GM18519 (cell line): ENCODE measurements at regions not wholly inside any gene's neighbourhood (a gene's known extent, or its start where the extent isn't known, plus 50 kb on each side); places are given as distances from the start of the nearest gene placed in this dataset.
"Not testable (repeated sequence)": the region's sequence is repeated elsewhere in the genome, so short reads cannot be mapped to it uniquely, and the experiment has no call there.

Source experiments
- ATAC-seq: cut with Tn5 transposase; IDR thresholded peaks from one replicate; pipeline ENCODE4 v1.9.1; 2021; ENCODE audit warnings: mild to moderate bottlenecking, moderate library complexity; ENCODE audit not compliant: unreplicated experiment, low FRiP score

- ATAC-seq: no peak
Observed at GRCh38 chr13:83825676-83826075, 56.6 kb downstream of the SLITRK1 start.

- no peak for ATAC-seq
Observed at GRCh38 chr13:83824560-83824959, 57.7 kb downstream of the SLITRK1 start.

GRCh38 chr13:83824120-83824519 is 58.2 kb downstream of the SLITRK1 start:
- ATAC-seq: no peak

- no peak for ATAC-seq
Observed at GRCh38 chr13:83819611-83820010, 62.7 kb downstream of the SLITRK1 start.

- ATAC-seq: no peak
Observed at GRCh38 chr13:83819156-83819555, 63.1 kb downstream of the SLITRK1 start.

DNA sequence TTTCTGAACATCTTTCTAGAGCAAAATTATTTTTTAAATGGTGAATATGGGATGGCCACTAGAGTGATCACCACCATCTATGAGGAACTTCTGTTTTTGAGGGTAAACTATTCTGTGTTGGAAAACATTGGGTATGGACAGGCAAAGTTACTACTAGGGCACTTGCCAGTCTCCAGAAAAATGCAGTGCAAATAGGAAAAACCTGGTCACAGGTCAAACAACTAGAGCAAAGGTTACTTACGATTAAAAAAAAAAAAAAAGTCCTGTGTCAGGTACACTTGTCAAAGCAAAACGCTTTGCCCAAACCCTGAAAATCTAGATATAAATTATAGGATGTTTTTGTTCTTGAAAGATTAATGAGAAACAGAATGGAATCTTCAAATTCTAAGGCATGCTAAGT is 66.2 kb downstream of the SLITRK1 start:
- ATAC-seq: no peak

GRCh38 chr13:83815598-83815997 is 66.7 kb downstream of the SLITRK1 start:
- no peak for ATAC-seq

DNA sequence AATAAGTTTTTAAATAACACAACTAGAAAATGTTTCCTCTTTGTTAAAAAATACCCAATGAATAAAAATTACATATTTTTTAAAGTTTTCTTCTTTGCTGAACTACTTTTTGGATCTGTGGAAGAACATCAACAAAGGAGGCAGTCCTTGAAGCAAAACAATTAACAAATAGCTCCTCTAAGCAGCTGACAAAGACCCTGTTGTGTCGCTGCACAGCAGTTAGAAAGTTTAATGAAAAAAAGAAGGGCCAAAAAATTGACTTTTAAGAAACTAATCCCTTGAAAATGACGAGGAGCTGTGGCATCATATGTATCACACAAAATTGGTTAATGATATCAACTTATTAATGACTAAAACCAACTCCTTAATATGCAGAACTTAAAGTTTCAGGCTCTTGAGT is 72.1 kb downstream of the SLITRK1 start:
- no peak for ATAC-seq

DNA sequence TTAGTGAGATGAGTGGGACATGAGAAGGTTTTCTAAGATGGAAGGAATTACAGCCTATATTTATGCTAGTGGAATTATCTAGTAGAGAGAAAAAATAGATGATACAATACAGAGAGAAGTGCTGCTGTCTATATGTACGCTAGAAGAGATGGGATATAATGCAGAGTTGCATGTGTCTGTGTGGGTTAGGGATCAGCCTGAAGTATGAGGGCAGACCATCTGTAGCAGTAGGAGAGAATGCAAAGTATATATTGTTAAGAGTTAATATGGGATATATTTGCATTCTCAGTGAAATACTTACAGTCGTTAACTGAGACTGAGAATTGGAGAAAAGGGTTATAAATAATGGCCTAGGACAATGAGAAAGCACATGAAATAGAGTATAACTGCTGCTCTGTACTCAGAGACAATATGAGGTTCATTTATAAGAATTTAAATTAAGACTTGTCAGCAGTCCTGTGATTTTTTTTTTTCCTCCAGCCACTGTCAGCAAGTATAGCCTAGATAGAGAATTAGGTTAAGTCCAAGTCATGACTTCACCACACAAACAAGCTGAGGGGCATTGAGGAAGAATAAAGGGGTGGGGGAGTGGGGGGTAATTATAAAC is 77.8 kb downstream of the SLITRK1 start:
- no peak for ATAC-seq

DNA sequence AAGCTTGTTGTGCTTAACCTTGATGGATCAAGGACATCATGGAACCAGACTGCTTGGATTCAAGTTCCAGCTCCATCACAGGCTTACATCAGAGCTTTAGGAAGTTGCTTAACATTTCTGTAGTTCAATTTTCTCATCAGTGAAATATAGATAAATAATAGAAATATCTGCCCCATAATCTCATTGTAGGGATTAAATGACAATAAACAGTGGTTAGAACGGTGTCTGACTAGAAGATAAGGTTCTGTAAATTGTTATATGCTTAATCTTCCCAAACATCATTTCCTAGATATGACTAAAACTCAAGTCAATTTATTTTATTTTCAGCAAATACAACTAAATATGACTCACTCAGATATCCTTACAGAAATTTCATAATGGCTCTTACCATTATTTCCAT is 83.5 kb downstream of the SLITRK1 start:
- ATAC-seq: no peak

- ATAC-seq: no peak
Observed at GRCh38 chr13:83796364-83796763, 85.9 kb downstream of the SLITRK1 start.

GRCh38 chr13:83794583-83794982 is 87.7 kb downstream of the SLITRK1 start:
- ATAC-seq: no peak

- no peak for ATAC-seq
Observed at GRCh38 chr13:83780227-83780626, 102.0 kb downstream of the SLITRK1 start.

DNA sequence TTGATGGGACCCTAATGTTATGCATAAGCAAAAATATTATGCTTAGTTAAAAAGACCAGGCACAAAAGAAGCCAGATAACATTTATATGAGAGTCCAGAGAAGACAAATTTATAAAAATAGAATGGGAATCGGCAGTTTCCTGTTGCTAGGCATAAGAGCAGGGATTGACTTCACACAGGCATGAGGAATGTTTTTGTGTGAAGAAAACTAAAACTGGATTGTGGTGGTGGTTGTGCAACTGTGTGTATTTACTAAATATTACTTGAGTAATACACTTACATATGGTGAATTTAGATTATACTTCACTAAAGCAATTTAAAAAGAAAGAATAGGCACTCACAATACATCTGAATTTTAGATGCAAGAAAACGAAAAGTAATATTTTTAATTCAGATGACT is 108.3 kb downstream of the SLITRK1 start:
- ATAC-seq: no peak

- ATAC-seq: no peak
Observed at GRCh38 chr13:83765796-83766195, 116.5 kb downstream of the SLITRK1 start.

DNA sequence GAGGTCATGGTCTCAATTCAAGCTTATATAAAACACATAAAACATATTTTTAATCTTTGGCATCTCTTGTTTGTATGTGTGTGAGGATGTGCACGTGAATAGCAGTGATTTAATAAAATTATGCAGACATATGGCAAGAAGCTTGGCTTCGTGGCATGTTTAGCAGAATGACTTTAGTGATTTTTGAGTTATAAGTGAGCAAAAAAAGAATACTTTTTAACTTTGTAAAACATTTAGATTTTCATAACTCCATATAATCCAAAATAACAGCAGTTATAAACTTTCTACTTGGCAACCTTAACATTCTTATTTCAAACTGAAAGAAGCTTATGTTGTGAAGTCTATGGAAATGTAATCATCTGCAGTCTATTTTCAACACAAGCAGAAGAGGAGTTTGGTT is 120.6 kb downstream of the SLITRK1 start:
- ATAC-seq: no peak

DNA sequence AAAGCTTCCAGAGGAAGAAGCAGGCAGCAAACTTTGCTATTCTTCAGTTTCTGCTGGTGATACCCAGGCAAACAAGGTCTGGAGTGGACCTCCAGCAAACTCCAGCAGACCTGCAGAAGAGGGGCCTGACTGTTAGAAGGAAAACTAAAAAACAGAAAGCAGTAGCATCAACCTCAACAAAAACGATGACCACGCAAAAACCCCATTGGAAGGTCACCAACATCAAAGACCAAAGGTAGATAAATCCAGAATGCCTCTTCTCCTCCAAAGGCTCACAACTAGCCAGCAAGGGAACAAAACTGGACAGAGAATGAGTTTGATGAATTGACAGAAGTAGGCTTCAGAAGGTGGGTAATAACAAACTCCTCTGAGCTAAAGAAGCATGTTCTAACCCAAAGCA is 127.1 kb downstream of the SLITRK1 start:
- not testable (repeated sequence) for ATAC-seq

- ATAC-seq: no peak
Observed at GRCh38 chr13:83753912-83754624, 128.2 kb downstream of the SLITRK1 start.

DNA sequence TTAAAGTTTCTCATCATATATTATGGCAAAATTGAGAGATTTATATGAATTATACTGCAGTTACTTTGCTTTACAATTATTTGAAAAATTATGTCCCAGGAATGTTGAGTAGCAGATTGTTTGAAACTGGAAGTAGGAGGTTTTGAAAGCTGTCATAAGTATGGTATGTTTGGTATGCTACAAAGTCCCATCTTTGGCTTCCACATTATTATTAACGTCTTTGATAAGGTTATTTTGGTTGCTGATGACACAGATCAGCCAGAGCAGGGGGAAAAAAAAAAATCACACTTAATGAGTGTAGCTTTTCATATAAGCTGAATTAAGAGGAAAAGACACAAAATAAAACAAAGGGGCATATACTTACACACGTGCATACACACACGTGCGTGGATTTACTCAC is 130.1 kb downstream of the SLITRK1 start:
- ATAC-seq: no peak

GRCh38 chr13:83740622-83741021 is 141.7 kb downstream of the SLITRK1 start:
- ATAC-seq: no peak

DNA sequence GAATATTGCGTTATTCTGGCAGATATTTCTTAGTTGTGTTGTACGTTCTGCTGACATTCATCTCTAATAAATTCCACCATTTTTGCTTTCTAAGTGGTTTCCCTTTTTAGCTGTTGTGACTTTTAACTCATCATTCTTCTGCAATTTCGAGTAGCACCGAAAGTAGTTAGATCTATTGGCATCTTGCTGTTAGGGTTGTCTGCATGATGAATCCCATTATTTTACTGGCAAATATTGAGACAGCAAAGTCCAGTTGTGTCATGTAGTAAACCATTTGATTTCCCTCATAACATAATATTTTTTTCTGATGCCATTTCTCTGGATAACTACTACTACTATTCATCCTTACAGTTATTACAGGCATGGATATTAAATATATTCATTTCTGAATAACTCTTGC is 143.9 kb downstream of the SLITRK1 start:
- ATAC-seq: no peak

DNA sequence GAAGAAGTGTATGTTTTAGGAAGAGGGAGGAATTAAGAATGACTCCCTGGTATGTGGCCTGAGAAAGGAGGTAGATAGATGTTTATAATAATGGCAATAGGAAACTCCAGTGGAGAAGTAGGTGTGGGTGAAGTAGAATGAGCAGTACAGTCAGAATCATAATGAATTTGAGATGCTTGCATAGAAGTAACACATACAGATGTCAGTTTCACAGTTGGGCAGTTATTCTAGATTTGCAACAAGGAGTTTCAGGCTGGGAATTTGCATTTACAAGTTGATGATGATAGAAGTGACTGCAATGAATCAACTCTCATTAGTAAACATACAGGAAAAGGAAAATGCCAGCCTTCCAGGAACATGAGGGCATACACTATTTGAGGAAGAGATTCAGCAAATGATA is 149.0 kb downstream of the SLITRK1 start:
- ATAC-seq: no peak
